Spinal cord (tissue), 9 donors: ENCODE measurements at regions not wholly inside any gene's neighbourhood (a gene's known extent, or its start where the extent isn't known, plus 50 kb on each side); places are given as distances from the start of the nearest gene placed in this dataset.

Experiments
- DNase-seq, 6 donors: peaks; one replicate each; pipeline versions ENCODE4 v3.0.0 to v3.0.0-alpha.2; 2013 to 2015; ENCODE audit warnings: low spot score in 6 of 6, low read depth in 4 of 6
- H3K27ac ChIP-seq: one replicate; pipeline ENCODE4 v1.5.1; 2013; ENCODE audit warnings: low read depth, low read length, control low read depth
- H3K27me3 ChIP-seq: one replicate; pipeline ENCODE4 v1.6.1; 2013; ENCODE audit warnings: low read length; ENCODE audit not compliant: control insufficient read depth, insufficient read depth
- H3K36me3 ChIP-seq: one replicate; pipeline ENCODE4 v1.6.1; 2013; ENCODE audit warnings: low read length; ENCODE audit not compliant: control insufficient read depth, insufficient read depth
- H3K4me1 ChIP-seq: one replicate; pipeline ENCODE4 v1.6.1; 2013; ENCODE audit warnings: low read length; ENCODE audit not compliant: control insufficient read depth, insufficient read depth
- H3K4me3 ChIP-seq: one replicate; pipeline ENCODE4 v1.5.1; 2013; ENCODE audit warnings: low read depth, low read length, control low read depth
- H3K9me3 ChIP-seq: one replicate; pipeline ENCODE4 v1.6.1; 2013; ENCODE audit warnings: low read length; ENCODE audit not compliant: control insufficient read depth, insufficient read depth
- WGBS: methylation state at CpG from one replicate; pipeline ENCODE4 v1.1.5; 2013; ENCODE audit warnings: missing lambda C conversion rate; ENCODE audit not compliant: insufficient coverage; 5-methylcytosine and 5-hydroxymethylcytosine counted together
- donor health status: healthy.

GRCh38 chr2:139652385-139652784 is 872.2 kb upstream of the NXPH2 start:
- Histone ChIP-seq H3K36me3 (no peaks in the 10 kb centered on the region), H3K9me3 (no peaks in the 10 kb centered on the region), H3K4me3 (no peak overlapping the region), H3K27me3 (no peaks in the 10 kb centered on the region), H3K27ac (no peak overlapping the region), H3K4me1 (no peaks in the 10 kb centered on the region)
- DNase-seq = no peak

DNA sequence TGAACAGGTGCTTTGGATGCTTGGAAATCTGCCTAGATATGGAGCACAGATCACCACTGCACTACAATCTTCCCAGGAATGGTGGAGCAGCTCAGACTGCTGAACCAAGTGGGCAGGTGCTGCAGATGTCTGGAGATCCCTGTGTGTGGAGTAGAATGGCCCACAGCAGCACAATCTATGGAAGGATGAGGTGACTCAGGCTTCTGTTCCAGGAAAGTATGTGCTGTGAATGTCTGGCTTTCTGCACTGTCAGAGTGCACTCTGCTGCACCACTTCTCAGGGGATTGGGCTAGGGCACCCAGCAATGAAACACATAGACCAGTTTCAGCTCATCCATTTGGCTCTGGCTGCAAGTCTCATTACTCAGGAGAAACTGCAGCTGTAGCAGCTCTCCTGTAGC is 865.4 kb upstream of the NXPH2 start:
- Histone ChIP-seq H3K27me3 (no peaks in the 10 kb centered on the region), H3K36me3 (no peaks in the 10 kb centered on the region), H3K4me1 (no peaks in the 10 kb centered on the region), H3K4me3 (no peak overlapping the region), H3K27ac (no peak overlapping the region), H3K9me3 (no peaks in the 10 kb centered on the region)
- DNase-seq = no peak

DNA sequence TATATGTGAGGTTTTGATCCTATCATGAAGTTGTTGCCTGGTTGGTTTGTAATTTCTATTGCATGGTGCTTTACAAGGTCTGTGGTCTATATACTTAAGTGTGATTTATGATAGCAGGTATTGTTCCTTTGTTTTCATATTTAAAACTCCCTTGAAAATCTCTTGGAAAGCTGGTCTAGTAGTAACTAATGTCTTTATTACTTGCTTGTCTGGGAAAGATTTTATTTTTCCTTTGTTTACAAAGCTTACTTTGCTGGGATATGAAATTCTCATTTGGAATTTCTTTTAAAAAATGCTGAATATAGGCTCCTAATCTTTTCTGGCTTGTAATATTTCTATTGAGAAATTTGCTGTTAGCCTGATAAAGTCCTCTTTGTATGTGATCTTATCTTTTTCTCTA is 862.9 kb upstream of the NXPH2 start:
- Histone ChIP-seq H3K36me3 (no peaks in the 10 kb centered on the region), H3K27ac (no peak overlapping the region), H3K27me3 (no peaks in the 10 kb centered on the region), H3K4me1 (no peaks in the 10 kb centered on the region), H3K4me3 (no peak overlapping the region), H3K9me3 (no peaks in the 10 kb centered on the region)
- DNase-seq = no peak

GRCh38 chr2:139631966-139632365 is 851.8 kb upstream of the NXPH2 start:
- no peak overlapping the region for H3K4me3 ChIP-seq
- no peak overlapping the region for H3K27ac ChIP-seq
- no peaks in the 10 kb centered on the region for H3K9me3 ChIP-seq
- no peaks in the 10 kb centered on the region for H3K4me1 ChIP-seq
- 57% methylated on average over 1 of the region's 1 CpG for WGBS
- peak in 1 of 6 donors; percentile 40 for DNase-seq
- no peaks in the 10 kb centered on the region for H3K27me3 ChIP-seq
- H3K36me3 ChIP-seq = no peaks in the 10 kb centered on the region

DNA sequence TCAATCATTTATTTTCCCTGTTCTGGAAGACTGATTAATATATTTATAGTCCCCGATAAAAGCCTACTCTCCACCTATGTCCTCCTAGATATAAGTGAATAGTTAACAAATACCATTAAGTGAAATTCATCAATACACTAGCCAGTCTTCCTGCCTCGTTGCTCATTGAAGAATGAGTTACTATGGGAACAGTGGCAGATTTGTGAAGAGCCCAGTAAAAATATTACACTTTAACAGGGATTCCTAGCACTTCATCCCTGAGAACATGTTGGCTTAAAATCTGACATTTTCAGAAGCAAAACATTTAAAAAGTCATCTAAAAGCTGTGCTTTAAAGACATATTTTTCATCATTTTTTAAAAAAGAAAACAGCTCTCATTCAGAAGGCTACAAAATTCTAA is 848.7 kb upstream of the NXPH2 start:
- H3K4me1 ChIP-seq = no peaks in the 10 kb centered on the region
- H3K36me3 ChIP-seq = no peaks in the 10 kb centered on the region
- no peak overlapping the region for H3K4me3 ChIP-seq
- WGBS = no CpG with 5 or more reads among the region's 2 CpGs
- H3K27me3 ChIP-seq = no peaks in the 10 kb centered on the region
- peak in 2 of 6 donors; percentile 16 to 36 for DNase-seq
- no peak overlapping the region for H3K27ac ChIP-seq
- H3K9me3 ChIP-seq = no peaks in the 10 kb centered on the region

DNA sequence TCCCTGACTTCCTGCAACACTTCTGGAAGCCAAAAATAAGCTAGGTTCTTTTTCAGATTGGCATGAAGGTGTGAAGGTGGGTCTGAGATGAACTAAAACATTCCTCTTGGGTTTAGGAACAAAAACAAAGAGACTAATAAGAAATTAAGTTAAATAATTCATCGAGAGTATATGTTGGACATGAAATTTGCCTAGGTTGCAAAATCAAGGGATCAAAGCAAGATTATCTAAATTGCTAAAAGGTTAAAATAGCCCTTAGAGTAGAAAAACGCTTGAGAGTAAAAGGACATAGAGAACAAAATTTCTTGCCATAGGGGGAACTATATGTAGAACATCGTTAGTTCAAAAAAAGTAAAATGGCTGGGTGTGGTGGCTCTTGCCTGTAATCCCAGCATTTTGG is 845.9 kb upstream of the NXPH2 start:
- Histone ChIP-seq H3K9me3 (no peaks in the 10 kb centered on the region), H3K4me3 (no peak overlapping the region), H3K4me1 (no peaks in the 10 kb centered on the region), H3K27ac (no peak overlapping the region), H3K36me3 (no peaks in the 10 kb centered on the region), H3K27me3 (no peaks in the 10 kb centered on the region)
- DNase-seq = no peak
- WGBS = 100% methylated on average over 1 of the region's 3 CpGs

GRCh38 chr2:139622691-139623090 is 842.5 kb upstream of the NXPH2 start:
- no peaks in the 10 kb centered on the region for H3K9me3 ChIP-seq
- H3K27me3 ChIP-seq = no peaks in the 10 kb centered on the region
- no peak overlapping the region for H3K27ac ChIP-seq
- no peaks in the 10 kb centered on the region for H3K4me1 ChIP-seq
- H3K4me3 ChIP-seq = no peak overlapping the region
- no peaks in the 10 kb centered on the region for H3K36me3 ChIP-seq
- 50% methylated on average over 1 of the region's 1 CpG for WGBS
- peak in 3 of 6 donors; percentile 5 to 58 (median 50) for DNase-seq

DNA sequence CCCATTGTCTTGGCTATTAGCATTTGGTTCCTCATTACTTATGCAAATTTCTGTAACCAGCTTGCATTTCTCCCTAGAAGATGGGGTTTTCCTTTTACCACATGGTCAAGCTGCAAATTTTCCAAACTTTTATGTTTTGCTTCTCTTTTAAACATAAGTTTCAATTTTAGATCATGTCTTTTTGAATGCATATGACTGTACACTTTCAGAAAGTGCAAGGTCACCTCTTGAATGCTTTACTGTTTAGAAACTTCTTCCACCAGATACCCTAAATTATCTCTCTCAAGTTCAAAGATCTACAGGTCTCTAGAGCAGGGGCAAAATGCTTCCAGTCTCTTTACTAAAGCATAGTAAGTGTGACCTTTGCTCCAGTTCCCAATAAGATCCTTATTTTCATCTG is 837.6 kb upstream of the NXPH2 start:
- Histone ChIP-seq H3K4me3 (no peak overlapping the region), H3K27me3 (no peaks in the 10 kb centered on the region), H3K9me3 (no peaks in the 10 kb centered on the region), H3K36me3 (no peaks in the 10 kb centered on the region), H3K4me1 (no peaks in the 10 kb centered on the region), H3K27ac (no peak overlapping the region)
- no peak for DNase-seq

DNA sequence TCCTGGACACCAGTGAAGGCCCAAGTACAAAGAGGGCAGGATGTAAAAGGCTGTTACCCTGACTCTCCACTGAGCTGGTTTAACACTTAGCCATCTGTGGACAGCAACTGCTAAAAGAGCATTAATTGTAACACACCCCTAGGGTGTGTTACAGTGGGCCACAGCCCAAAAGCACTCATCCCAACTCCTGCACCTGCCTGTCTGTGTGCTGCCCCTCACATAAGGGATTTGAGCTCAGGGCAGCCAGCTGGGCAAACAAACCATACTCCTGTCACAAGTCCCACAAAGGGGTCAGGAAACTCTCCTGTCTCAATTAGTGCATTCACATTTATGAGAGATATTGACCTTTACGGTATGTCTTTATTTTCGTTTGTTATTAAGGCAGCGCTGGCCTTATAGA is 833.1 kb upstream of the NXPH2 start:
- Histone ChIP-seq H3K4me1 (no peaks in the 10 kb centered on the region), H3K27ac (no peak overlapping the region), H3K9me3 (no peaks in the 10 kb centered on the region), H3K4me3 (no peak overlapping the region), H3K27me3 (no peaks in the 10 kb centered on the region), H3K36me3 (no peaks in the 10 kb centered on the region)
- no peak for DNase-seq
- WGBS = no CpG with 5 or more reads among the region's 3 CpGs

DNA sequence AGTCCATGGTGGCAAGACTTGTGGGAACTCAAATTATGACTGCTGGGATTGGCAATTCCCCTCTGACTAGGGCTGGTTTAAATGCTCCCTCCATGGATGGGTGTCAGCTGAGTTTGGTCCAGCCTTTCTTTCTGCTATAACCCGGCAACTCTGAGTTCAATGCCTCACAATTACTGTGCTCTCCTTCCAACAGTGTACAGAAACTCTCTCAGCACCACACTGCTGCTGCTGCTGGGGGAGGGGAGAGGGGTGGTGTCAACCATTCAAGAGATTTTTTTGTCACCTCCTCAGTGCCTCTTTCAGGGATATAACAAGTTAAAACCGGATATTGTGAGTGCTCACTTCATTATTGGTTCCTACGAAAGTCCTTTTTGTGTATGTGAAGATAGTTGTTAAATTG is 830.3 kb upstream of the NXPH2 start:
- Histone ChIP-seq H3K4me3 (no peak overlapping the region), H3K27ac (no peak overlapping the region), H3K27me3 (no peaks in the 10 kb centered on the region), H3K9me3 (no peaks in the 10 kb centered on the region), H3K36me3 (no peaks in the 10 kb centered on the region), H3K4me1 (no peaks in the 10 kb centered on the region)
- WGBS = no CpG with 5 or more reads among the region's 3 CpGs
- DNase-seq = no peak

GRCh38 chr2:139609109-139609508 is 828.9 kb upstream of the NXPH2 start:
- WGBS = 97% methylated on average over 3 of the region's 3 CpGs
- Histone ChIP-seq H3K36me3 (no peaks in the 10 kb centered on the region), H3K27me3 (no peaks in the 10 kb centered on the region), H3K4me1 (no peaks in the 10 kb centered on the region), H3K27ac (no peak overlapping the region), H3K4me3 (no peak overlapping the region), H3K9me3 (no peaks in the 10 kb centered on the region)
- DNase-seq = no peak
